CD4-positive, alpha-beta T cell treated with Interleukin-4 for 1 hour (primary cell): ENCODE measurements at regions not wholly inside any gene's neighbourhood (a gene's known extent, or its start where the extent isn't known, plus 50 kb on each side); places are given as distances from the start of the nearest gene placed in this dataset.

ENCODE experiments used
- DNase-seq, 2 donors: peaks; one replicate each; pipeline ENCODE4 v3.0.0-alpha.2; 2020 to 2022

DNA sequence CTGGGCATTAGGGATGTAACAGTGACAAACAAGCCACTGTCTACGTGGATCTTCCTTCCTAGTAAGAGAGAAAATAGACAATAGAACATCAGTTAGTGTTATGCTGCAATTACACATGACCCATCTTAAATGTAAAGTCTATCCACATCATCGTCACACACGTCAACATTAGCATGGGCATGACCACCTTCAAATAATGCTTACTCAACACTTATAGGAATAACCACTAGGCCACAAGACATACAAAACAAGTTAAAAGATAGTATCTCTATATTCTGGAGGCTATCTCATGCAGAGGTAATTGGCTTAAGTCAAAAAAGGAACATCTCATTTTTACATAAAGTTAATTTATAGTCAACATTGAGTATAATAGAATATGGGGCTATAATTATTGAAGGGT is 156.5 kb downstream of the MOXD1 start:
- no peak for DNase-seq

DNA sequence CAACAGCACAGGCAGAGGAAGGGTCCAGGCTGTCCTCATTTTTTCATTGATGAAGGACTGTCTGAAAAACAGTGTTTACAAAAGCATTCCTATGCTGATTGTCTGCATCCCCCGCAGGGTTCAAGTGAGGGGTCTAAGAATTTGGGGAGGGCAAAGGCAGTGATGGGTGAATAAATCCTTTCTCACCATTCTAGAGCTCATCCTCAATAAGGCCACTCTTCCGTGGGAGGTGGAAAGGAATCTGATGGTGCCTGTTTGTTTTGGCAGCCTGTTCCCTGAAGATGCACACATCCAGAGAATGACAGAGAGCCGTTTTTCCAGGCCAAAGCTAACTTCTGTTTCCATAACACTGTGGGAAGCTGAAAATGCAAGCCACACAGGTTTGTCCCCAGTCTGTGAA is 164.5 kb downstream of the MOXD1 start:
- DNase-seq = no peak

DNA sequence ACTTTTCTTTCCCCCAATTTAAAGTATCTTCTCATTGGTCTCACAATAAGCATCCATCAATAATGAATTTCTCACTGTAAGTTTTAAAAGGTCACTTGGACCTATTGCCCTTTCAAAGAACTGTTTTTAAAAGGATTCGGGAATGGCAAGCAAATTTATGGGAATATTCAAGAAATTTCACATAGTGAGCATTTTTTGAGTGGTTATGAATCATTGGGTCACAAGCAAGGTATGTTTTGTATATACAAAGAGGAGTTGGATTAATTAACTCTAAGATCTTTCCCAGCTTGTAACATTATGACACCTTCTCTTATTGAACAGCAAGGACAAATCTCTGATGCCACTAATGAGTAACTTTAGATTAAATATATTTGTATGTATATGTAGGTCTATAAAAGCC is 165.0 kb downstream of the MOXD1 start:
- no peak for DNase-seq

- no peak for DNase-seq
Measured at GRCh38 chr6:132235596-132236280, 165.5 kb downstream of the MOXD1 start.

DNA sequence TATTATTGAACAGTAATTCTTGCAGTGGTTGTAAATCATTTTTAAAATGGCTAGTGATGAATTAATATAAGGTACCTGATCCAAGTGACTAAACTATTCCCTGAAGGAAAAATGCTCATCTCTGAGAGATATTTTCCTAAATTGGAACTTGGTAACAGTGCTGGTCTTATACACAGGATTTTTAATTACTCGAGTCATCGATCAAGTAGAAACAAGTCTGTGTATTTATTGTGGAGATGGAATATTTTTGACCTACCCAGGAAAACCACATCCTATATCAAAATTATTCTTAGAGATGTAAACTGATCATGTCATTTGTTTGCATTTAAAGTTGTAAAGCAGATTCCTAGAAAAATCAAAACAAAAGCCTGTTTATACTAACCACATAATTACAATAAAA is 166.9 kb downstream of the MOXD1 start:
- DNase-seq = no peak

- no peak for DNase-seq
Measured at GRCh38 chr6:132231121-132231884, 170.0 kb downstream of the MOXD1 start.

GRCh38 chr6:132228894-132229293 is 172.4 kb downstream of the MOXD1 start:
- no peak for DNase-seq

- DNase-seq = no peak
Measured at GRCh38 chr6:132227904-132228303, 173.4 kb downstream of the MOXD1 start.

DNA sequence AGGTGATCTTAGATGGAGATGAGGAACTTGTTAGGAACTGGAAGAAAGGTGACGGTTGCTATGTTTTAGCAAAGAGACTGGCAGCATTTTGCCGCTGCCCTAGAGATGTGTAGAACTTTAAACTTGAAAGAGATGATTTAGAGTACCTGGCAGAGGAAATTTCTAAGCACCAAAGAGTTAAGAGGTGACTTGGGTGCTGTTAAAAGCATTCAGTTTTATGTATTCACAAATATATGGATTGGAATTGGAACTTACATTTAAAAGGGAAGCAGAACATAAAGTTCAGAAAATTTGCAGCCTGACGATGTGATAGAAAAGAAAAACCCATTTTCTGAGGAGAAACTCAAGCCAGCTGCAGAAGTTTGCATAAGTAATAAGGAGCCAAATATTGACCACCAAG is 176.3 kb downstream of the MOXD1 start:
- DNase-seq = no peak

GRCh38 chr6:132220800-132221199 is 180.5 kb downstream of the MOXD1 start:
- no peak for DNase-seq

- DNase-seq = no peak
Measured at GRCh38 chr6:132219901-132220300, 181.4 kb downstream of the MOXD1 start.

DNA sequence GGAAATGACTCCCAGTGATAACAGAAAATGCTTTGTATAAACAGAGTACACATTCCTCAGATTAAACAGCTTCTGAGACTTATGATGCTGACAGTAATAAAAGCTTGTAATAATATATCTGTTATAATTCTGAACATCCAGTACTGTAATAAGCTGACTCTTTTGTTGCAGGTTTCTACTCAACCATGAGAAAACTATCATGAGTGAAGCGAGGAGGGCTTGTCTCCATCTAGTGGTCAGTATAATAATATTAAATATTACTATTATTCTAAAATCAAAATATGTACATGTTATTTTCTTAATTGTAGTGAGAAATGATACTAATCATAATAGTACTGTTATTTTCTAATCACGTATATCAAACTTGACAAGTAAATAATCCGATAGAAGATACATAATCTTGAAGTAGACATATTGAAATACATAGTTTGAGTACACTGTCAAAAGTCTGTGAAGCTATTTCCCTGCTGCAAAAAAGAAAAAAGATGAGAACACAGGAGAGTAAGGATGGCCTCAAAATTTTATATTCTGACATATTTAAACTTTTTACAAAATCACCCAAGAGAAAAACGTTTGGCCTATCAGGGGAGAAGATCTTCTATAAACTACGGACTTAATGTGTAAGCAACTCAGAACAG is 183.1 kb downstream of the MOXD1 start:
- DNase-seq = no peak

GRCh38 chr6:132215805-132216204 is 185.5 kb downstream of the MOXD1 start:
- DNase-seq = no peak

DNA sequence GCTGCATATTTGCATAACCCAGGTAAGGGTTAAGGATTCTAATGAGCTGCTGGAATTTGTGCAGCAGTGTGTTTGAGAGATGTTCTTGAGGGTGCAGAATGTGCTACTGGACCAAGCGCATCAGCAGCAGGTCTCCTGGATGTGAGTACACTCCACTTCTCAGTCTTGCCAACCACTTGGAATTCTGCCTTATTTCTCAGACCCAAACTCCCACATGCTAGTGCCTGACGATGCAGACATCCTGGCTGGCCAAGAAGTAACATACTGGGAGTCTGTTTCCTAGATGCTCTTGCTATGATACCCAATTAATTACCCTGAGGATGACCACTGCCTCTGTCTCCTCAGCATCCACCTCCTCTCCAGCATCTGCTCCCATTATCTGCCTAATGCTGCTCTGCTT is 186.6 kb downstream of the MOXD1 start:
- no peak for DNase-seq

DNA sequence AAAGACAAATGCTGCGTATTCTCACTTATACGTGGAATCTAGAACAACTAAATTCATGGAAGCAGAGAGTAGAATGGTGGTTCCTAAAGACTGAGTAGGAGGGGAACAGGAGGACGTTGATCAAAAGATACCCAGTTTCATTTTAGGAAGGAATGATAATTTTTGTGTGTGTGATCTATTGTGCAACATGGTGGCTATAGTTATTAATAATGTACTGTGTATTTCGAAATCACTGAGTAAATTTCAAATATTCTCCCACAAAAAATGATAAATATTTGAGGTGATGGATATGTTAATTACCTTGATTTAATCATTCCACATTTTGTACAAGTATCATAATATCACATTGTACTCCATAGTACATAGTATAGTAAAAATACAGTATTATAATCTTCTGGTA is 187.5 kb downstream of the MOXD1 start:
- no peak for DNase-seq

DNA sequence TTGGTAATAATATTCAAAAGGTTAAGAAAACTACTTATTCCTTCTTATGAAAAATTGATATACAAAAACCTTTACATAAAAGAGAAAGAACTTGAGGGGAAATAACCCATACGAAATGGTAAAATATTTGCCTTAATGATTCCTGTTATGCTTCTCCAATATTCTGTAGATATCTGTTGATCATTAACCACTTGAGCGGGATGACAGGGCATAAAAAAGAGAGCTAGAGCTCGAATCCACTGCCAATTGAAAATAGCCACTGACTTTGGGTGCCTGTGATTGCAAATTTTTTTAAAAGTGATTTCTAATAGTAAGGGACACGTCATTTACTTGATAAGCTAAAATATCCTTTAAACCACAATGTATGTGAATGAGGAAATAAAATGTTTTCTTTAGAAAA is 188.1 kb downstream of the MOXD1 start:
- no peak for DNase-seq

GRCh38 chr6:132210886-132211563 is 190.2 kb downstream of the MOXD1 start:
- DNase-seq = no peak

DNA sequence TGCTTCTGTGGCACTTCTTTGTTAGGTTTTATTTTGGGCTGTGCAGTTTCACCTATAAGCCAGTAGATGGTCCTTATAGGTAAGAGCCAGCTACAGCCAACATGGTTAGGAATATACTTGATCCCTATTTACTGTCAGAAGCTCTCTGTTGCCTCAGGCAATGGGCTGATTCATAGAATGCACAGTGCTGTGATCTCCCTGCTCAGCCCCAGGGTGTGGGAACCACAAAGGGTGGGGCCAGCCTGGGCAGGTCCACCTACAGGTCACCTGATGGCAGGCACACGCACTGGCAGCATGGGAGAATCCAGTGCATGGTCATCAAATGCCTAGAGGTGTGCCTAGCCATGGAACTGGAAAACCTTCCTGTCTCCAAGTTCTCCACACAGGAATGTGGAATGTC is 191.9 kb downstream of the MOXD1 start:
- no peak for DNase-seq

GRCh38 chr6:132207991-132208390 is 193.3 kb downstream of the MOXD1 start:
- no peak for DNase-seq

GRCh38 chr6:132205946-132206345 is 195.3 kb downstream of the MOXD1 start:
- DNase-seq = no peak

DNA sequence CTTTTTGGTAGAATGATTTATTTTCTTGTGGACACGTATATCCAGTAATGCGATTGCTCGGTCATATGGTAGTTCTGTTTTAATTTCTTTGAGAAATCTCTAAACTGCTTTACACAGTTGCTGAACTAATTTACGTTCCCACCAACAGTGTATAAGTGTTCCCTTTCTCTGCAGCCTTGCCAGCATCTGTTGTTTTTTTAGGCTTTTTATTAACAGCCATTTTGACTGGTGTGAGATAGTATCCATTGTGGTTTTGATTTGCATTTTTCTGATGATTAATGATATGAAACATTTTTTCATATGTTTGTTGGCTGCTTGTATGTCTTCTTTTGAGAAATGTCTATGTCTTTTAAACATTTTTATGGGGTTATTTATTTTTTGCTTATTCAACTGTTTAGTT is 196.7 kb downstream of the MOXD1 start:
- no peak for DNase-seq

DNA sequence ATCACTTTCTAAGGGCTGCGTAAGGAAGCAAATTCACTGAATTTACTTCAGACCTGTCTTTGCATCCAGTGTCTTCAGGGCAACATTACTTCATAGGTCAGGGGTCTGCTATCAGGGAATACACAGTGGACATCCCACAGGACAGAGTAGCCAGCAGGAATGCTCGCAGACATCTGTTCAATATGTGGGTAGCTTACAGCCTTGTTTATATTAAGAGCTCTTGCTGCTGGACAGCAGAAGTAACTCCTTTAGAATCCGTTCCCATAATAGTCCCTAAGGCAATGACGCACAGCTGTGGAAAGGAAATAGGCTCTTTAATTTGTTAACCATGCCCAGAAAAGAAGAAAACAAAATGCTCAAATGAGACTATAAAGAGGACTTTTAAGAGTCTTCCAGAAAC is 198.7 kb downstream of the MOXD1 start:
- DNase-seq = no peak

- DNase-seq = no peak
Measured at GRCh38 chr6:132199343-132199742, 201.9 kb downstream of the MOXD1 start.

DNA sequence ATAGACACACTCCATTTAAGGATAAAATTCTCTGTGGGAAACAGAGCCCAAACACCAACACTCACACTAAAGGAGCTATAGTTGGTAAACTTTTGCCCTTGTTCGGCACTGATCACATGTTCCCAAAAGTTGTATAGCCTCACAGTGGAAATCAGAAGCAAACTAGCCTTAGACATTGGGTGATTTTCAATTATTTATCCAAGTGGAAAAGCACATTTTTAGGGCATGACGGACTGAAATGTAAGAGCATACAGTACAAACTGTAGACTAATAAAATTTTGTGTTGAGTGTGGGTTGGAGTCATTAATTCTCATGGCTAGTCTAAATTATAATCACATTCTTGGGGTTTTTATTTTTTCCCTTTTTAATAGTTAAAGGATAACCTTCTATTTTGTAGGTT is 202.4 kb downstream of the MOXD1 start:
- DNase-seq = no peak
